GM19468 (cell line): ENCODE measurements at regions not wholly inside any gene's neighbourhood (a gene's known extent, or its start where the extent isn't known, plus 50 kb on each side); places are given as distances from the start of the nearest gene placed in this dataset.

ENCODE experiments used
- ATAC-seq: cut with Tn5 transposase; IDR thresholded peaks from one replicate; pipeline ENCODE4 v1.9.1; 2021; ENCODE audit warnings: mild to moderate bottlenecking, moderate library complexity, moderate number of reproducible peaks; ENCODE audit not compliant: unreplicated experiment; ENCODE audit errors: extremely low read depth

DNA sequence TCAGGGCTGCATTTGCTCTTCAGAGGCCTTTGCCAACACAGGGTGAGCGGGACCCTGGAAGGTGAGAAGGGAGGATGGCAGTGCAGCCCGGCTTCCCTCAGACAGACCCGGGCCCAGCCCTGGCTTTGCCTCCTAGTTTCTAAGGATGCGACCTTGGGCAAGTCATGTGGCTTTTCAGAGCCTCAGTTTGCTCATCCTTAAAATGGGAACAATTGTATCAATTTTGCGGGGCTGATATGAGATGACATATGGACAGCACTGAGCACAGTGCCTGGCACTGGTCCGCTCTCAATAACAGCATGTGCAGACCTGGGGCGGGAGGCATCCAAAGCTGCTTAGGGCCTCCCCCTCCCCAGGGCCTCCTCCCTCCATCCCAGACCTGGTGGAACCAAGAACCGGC lies 74.7 kb upstream of the THY1 start:
- no peak for ATAC-seq

DNA sequence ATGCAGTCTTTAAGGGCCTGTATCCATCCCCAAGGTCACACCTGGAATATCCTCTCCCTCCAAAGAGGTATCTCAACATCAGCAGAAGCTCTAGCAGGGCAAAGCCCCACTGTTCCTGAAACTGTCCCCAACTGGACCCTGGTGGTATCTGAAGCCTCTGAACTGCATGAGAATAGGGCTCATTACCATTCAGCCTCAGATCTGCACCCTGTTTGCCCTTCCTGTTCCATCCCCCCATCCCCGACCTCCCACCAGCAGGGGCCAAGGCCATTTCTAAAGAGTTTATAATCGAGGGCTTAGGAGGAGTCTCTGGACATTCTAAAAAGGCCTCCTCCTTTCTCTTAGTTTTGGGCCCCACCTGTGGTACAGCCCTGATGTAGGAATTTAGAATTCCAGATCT lies 74.0 kb upstream of the THY1 start:
- ATAC-seq: no peak

DNA sequence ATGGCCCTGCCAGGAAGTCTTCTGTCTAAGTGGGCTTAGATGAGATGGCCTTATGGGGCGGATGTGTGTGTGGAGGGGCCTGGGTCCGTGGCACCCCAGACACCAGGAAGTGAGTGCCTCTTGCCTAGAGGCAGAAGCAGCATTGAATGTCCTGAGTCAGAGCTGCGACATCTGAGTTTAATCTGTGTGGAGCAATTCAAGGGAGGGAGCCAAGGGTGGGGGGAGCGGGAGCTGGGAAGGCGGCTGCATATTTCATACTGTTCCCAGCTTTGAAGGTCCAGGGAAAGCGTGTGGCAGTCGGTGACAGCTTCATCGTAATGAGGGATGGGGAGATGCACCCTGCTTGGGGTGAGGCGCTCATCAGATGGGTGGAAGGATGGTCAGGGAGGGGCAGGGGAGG lies 73.5 kb upstream of the THY1 start:
- ATAC-seq: no peak

DNA sequence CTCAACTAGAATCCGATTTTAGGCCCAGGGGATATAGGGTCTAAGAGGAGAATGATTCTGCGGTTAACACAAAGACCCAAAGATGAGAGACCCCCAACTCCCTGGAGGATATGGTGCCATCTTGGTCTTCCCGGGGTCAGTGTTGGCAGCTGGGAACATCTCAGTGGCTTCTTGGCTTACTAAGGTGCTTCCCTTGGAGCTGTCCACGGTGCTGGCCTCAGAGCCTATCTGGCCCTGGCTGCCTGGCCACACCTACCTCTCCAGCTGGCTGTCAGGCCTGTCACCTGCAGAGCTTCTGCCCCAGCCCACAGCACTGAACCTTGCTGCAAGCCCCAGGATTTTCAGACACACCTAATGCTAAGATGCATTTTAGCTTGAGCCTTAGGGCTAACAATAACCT lies 70.7 kb upstream of the THY1 start:
- no peak for ATAC-seq

DNA sequence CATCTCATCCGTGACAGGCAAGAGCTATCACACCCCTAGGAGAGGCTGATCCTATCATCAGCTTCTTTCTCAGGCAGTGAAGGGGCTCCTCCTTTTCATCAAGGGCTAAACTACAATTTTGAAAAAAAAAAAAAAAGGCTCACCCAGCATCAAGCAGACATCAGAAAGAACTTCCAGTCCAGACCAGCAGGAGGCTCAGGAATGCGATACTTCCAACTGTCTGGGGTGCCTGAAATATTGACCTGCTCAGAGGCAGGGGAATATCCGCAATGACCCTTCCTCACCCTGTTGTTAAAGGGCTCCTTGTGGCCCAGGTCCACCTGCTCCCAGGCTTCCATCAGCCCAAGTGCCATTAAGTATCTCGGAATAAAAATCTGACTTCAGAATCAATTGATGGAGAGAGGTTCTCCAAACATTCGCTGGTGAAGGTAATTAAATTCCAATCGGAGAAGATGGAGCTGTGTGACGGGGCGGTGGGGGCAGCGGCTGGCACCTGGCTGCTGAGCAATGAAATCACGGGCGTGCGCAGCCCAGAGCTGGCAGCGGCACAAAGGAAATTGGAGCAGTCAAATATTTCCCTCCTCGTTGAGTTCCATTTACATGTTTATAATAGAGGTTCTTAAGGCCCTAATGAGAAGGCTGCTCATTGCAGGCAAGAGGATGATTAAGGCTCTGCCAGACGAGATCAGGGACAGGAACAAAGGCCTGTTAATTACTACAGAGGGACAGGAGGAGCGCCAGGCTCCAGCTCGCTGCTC lies 69.0 kb upstream of the THY1 start:
- no peak for ATAC-seq

DNA sequence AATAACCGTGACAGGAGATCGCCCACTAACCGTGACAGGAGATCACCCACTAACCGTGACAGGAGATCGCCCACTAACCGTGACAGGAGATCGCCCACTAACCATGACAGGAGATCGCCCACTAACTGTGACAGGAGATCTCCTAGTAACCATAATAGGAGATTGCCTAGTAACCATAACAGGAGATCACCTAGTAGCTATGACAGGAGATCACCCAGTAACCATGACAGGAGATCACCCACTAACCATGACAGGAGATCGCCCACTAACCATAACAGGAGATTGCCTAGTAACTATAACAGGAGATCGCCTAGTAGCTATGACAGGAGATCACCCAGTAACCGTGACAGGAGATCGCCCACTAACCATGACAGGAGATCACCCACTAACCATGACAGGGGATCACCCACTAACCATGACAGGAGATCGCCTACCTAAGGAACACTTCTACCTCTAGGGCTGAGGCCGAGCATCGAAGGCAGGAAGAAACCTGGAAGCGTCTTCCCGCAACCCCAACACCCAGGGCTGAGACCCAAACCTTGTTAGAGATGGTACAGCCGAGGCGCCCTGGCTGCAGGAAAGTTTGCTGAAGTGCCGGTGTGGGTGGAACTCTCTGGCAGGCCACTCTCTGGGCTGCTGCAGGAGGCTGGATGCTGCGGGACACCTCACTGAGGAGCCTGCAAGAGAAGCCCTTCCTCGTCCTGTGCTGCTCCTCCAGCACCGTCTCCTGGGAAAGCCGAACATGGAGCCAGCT lies 67.5 kb upstream of the THY1 start:
- no peak for ATAC-seq

DNA sequence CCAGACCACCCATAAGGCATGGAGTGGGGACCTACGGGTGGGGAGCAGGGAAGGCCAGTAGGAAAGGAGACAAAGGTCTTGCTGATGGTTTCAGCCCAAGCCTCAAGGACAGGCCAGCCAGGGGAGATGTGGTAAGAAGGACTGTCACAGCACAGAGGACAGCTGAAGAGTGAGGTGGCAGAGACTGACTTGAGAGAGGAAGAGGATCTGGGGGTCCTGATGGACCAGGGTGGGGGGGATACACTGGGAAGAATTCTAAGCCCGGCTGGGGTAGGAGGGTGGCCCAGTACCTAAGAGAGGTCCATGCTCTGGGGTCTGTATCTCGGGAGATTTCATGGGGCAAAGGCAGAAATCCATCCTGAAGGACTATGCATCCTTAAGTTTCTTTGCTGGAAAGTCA lies 66.1 kb upstream of the THY1 start:
- ATAC-seq: no peak

DNA sequence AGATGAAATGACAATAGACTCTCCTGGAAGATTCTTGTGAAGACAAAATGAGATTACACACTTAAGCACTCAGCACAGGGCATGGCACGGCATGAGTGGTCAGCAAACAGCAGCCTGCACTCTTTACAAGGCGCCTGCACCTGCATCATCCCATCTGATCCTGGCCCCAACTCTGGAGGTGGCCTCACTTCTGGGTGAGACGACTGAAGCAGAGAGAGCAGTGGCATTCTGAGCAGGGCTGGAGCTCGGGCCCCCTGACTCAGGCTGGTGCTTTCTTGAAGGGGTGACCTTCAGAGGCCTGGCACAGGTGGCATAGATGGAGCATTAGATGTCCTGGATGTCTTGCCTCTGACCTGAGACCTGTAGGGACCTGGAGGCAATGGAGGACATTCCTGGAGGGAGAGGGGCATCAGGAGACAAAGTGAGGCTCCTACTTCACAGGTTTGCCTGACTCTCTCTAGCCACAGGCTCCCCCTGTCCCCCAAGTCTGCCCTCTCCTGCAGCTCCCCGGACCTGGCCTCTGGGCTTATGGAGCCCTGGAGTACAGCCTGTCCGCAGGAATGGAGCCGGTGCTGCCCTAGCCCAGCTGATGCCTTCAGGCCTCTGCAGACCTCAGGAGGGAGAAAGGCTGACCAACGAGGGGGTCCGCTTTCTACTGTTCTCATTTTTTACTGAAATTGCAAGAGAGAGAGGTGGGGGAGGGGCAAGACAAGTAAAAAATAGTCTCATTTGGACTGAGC lies 65.5 kb upstream of the THY1 start:
- no peak for ATAC-seq

DNA sequence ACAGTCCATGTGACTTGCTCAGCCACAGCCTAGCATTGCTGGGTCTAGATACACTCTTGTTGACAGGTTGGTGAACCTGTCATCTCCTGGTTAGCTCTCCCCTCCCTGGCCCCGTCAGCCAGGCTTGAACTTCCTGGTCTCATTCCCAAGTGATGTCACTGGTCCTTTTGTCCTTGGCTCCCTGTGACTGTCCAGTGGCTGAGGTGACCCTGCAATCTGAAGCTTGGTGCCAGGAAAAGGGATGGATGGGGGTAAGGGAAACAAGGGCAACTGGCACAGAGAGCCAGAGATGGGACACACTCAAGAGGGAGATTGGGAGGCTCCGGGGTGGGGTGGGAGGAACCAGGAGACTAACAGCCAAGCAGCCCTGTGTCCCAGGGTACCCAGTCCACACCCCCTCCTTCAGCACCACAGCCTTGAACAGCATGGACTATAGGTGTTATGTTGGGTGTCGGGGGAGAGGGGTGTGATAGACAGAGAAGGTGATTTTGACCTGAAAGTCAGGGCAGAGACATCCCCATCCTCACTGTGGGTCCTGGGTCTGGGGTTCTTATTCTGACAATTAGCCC lies 63.8 kb upstream of the THY1 start:
- ATAC-seq: no peak

DNA sequence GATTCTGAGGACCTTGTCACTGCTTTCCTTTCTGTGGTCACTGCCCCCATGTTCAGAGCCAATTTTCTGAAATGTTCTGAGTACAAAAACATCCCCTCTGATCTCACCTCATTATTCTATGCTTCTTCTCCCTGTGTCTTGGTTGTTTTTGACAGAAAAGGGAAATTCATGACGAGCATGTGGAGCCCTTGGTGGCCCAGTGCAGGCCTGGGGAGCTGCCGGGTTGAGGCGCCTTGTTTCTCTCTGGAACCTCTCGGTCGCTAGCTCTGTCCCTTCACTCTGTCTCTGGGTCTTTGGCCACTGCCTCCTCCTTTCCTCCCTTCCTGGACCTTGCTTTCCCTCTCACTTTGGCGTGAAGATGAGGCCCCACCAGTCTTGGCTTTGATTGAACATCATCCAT lies 63.0 kb upstream of the THY1 start:
- no peak for ATAC-seq

DNA sequence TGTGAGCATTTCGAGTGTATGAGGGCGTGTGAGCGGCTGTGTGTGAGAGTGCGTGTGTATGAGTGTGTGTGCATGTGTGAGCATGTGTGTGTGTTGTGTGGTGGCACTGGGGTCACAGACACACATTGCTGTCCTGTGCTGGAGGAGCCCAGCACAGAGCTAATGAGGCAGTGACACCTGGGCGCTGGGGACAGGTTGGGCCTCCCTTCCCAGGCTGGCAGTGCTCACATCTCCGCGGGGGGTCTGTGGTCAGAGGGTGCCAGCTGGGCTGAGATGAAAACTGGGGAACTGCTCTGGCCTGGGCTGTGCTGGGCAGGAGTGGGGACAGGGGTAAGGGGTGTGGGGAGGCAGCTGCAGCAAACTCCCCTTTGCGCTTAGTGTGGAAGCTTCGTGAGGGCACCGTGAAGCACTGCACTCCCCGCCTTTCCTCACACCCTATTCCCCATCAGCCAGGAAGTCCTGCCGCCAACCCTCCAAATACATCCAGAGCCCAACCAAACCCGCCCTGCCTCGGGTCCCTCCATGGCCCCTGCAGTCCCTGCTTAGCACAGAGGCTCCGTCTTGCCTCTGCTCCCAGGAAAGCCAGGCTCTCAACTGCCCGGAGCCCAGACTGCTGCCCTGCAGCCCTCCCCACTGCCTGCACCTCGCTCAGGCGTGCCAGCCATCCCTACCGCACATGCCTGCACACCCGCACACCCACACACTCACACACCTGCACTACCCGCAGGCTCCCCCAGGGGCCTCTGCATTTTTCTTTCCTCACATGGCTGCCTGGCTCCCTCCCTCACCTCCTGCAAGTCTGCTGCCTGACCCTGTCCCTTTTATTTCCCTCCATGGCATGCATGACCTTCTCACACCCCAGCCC lies 62.0 kb upstream of the THY1 start:
- no peak for ATAC-seq

DNA sequence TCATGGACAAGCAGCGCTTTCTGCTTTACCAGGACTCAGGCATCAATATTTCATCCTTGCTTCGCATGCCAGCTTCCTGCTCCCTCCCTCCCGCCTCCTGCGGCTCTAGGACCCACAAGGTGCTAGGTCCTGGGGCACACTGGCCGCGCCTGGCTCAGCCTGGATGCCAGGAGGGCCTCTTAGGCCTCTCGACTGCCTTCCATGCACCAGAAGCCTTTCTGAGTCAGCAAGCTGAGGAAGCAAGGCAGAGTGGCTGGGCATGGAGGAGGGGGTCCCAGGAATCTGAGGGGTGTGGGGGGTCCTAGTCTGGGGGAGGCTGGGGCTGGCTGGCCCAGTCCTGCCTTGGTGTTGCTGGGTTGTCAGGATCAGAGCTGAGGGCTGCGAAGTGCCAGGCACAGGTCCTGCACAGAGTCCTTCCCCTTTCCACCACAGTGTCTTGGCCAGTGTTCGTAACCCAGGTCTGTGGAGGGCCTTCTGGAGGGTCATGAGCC lies 61.0 kb upstream of the THY1 start:
- ATAC-seq: no peak

DNA sequence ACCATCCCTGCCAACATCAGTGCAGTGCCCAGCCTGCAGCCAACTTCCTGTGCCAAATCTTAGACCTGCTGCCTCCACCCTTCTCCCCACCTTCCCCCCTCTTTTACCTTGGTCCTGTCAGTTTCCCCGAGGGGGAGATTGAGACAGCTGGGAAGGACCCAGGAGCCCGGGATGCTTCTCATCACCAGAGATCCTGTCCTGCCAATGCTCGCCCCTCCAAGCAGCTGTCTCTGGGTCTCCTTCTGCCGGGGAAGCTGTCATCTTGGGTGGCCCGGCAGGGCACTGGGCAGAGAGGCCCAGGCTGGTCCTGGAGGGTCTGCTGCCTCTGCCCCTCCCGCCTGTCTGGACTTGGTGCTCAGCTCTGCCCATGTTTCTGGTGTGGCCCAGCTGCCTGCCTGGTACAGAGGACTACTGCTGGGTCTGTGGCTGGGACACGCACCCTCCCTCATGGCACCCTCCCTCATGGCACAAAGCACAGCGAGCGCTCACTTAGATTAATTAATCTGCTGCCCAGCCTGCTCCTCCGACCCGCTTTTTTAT lies 60.4 kb upstream of the THY1 start:
- ATAC-seq: no peak

DNA sequence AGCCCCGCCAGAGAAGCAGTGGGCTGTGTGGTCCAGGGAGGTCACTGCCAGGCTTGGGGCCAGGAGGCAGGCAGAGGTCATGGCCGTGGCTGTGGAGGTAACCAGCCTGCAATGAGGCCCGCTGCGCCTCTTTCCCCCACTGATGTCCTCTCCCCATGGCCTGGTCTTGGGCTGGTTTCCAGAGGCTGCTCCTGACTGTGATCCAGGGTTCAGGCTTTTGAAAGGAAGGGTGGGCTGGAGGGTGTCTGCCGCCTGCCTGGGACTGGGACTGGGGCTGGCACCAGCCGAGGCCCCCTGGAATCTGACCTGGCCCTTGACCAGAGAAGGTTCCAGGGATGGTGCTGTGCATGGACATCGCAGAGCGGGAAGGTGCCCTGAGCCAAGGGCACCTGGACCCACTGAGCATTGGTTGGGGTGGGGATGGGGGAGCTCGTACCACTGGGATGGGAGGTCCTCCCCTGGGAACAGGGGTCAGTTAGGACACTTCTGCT lies 59.6 kb upstream of the THY1 start:
- ATAC-seq: no peak

DNA sequence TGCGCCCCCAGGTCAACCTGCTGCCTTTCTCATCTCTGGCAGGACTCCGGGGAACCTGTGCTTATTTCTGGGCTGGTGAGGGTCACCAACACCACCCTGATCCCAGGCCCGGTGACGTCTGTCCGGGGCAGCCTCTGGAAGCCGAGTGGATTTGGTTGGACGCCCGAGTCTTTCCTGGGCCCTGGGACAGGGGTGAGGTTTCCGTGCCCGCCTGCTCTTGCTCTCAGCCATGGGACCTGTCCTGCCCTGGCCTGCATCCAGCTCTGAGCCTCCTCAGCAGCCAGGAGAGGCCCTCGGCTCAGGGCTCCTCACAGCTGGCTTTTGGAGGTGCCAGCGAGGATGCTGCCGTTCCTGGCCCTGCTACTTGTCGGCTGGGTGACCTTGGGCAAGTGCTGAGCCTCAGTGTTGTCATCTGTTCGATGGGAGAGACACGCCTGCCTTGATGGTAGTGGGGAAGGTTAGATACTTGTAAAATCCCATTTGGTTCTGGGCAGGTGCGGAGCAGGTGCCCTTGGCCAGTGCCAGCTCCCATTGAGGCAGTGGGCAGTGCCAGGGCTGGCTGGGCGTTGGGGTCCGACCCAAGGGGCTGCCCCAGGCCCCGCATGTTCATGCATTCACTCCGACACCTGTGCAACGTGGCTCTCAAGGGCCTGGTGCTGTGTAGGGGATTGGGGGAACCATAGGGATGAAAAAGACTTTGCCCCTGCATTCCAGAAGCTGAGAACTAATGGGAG lies 58.9 kb upstream of the THY1 start:
- ATAC-seq: no peak

DNA sequence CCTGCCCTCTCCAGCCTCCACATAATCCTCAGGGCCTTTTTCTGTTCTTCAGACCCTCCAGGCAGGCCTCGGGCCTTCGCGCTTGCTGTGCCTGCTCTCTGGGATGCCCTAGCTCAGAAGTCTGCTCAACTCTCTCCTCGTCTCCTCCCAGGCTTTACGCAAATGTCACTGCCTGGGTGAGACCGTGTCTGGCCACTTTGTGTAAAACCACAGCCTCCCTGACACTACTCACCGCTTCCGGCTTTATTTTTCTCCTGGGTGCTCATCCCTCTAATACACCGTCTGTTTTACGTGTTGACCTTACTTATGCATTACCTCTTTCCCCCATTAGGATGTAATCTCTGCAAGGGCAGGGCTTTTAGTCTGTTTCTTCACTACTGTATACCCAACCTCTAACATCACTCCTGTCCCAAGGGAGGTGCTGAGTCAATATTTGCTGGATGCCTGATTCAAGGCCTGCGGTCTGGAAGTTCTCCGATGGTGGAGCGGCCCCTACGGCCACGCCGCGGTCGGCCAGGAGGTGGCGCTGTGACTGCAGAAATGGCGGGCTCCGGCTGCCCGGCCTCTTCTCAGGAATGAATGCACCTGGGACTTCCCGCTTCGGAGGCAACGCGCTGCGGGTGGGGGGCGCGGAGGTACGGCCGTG lies 58.2 kb upstream of the THY1 start:
- ATAC-seq: no peak

DNA sequence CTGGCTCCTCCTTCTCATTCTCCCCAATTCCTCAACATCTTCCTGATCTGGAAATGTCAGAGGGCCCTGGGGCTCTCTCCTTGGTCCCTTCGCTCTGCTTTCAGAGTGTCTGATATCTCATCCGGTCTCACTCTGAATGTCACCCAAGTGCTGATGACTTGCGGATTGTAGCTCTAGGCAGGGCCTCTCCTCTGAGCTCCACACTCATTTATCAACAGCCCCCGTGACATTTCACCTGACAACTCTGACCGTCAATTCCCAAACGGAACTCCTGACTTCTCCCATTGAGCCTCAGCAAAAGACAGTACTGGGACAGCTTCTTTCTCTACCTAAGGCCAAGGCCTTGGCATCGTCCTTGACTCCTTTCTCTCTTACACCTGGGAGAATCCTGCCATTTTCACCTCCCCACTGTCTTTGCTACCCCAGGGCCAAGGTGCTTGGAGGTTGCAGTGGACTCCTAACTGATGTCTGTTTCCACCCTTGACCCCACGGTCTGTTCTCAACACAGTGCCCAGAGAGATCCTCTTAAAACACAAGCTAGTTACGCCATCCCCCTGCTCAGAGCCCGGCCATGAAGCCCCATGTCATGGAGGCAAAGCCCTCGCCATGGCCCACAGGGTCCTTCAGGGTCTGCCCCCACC lies 57.5 kb upstream of the THY1 start:
- ATAC-seq: no peak
